CD14-positive monocyte (primary cell): ENCODE measurements at regions not wholly inside any gene's neighbourhood (a gene's known extent, or its start where the extent isn't known, plus 50 kb on each side); places are given as distances from the start of the nearest gene placed in this dataset.

Experiments used
- DNase-seq, 3 donors: peaks; one replicate each; pipeline ENCODE4 v3.0.0-alpha.2; 2011 to 2022
- H2AFZ ChIP-seq: 2 replicates; pipeline ENCODE4 v1.6.0; 2012; ENCODE audit warnings: mild to moderate bottlenecking, low read depth, low read length, inconsistent platforms; ENCODE audit not compliant: insufficient read depth, poor library complexity, severe bottlenecking
- H3K27ac ChIP-seq, 2 donors: 1 replicate in 1 of 2; 2 replicates in 1 of 2; pipeline ENCODE4 v1.5.1; 2012 to 2013; ENCODE audit warnings: low read length in 2 of 2, control low read depth in 1 of 2, inconsistent platforms in 1 of 2, low read depth in 1 of 2, mild to moderate bottlenecking in 1 of 2
- H3K27me3 ChIP-seq, 2 donors: one replicate each; pipeline versions ENCODE4 v1.6.0 to v1.6.1; 2011 to 2013; ENCODE audit warnings: low read length in 2 of 2; ENCODE audit not compliant: control insufficient read depth in 2 of 2, insufficient read depth in 2 of 2
- H3K36me3 ChIP-seq, 2 donors: replicated peaks in 1 of 2; 1 replicate in 1 of 2; 2 replicates in 1 of 2; pipeline versions ENCODE4 v1.5.1 to v1.6.1; 2012 to 2013; ENCODE audit warnings: low read length in 2 of 2, control low read depth in 1 of 2, inconsistent platforms in 1 of 2, mild to moderate bottlenecking in 1 of 2; ENCODE audit not compliant: insufficient read depth in 2 of 2, control insufficient read depth in 1 of 2
- H3K4me1 ChIP-seq, 2 donors: 1 replicate in 1 of 2; 2 replicates in 1 of 2; pipeline versions ENCODE4 v1.5.1 to v1.6.1; 2012 to 2013; ENCODE audit warnings: low read length in 2 of 2, control low read depth in 1 of 2, inconsistent platforms in 1 of 2, mild to moderate bottlenecking in 1 of 2, moderate library complexity in 1 of 2; ENCODE audit not compliant: insufficient read depth in 2 of 2, control insufficient read depth in 1 of 2
- H3K4me2 ChIP-seq: replicated peaks from 2 replicates; pipeline ENCODE3; 2012; ENCODE audit warnings: low read length, moderate library complexity, mild to moderate bottlenecking; ENCODE audit not compliant: poor library complexity, severe bottlenecking; ENCODE audit errors: extremely low read depth
- H3K4me3 ChIP-seq, 3 experiments: fragments of 200-600 bp in 1 of 3; sonication (generic) in 1 of 3; replicated peaks in 1 of 3; 1 replicate in 2 of 3; 2 replicates in 1 of 3; pipeline ENCODE4 v1.5.1; 2011 to 2013; ENCODE audit warnings: low read length in 3 of 3, mild to moderate bottlenecking in 3 of 3, control low read depth in 2 of 3, low read depth in 2 of 3, inconsistent platforms in 1 of 3, moderate library complexity in 1 of 3
- H3K79me2 ChIP-seq: 2 replicates; pipeline ENCODE4 v1.6.0; 2012; ENCODE audit warnings: mild to moderate bottlenecking, control low read depth, inconsistent platforms, low read length, moderate library complexity; ENCODE audit not compliant: insufficient read depth
- H3K9ac ChIP-seq: 2 replicates; pipeline ENCODE4 v1.6.0; 2017; ENCODE audit warnings: low read length, mild to moderate bottlenecking; ENCODE audit not compliant: insufficient read depth, poor library complexity, severe bottlenecking
- H3K9me3 ChIP-seq, 2 donors: replicated peaks in 1 of 2; 1 replicate in 1 of 2; 2 replicates in 1 of 2; pipeline versions ENCODE4 v1.5.1 to v1.6.1; 2012 to 2013; ENCODE audit warnings: low read length in 2 of 2, control low read depth in 1 of 2; ENCODE audit not compliant: control insufficient read depth in 1 of 2, insufficient read depth in 1 of 2
- H4K20me1 ChIP-seq: 2 replicates; pipeline ENCODE4 v1.6.0; 2012; ENCODE audit warnings: mild to moderate bottlenecking, low read length, control low read depth, moderate library complexity; ENCODE audit not compliant: insufficient read depth
- H3K27ac Mint-ChIP-seq, 7 donors: one replicate each; pipeline ENCODE4 v1.8.0; 2020; ENCODE audit warnings: mild to moderate bottlenecking in 7 of 7, mixed read lengths in 7 of 7, moderate library complexity in 6 of 7, inconsistent platforms in 2 of 7
- H3K27me3 Mint-ChIP-seq, 3 donors: one replicate each; pipeline ENCODE4 v1.8.0; 2021 to 2022; ENCODE audit warnings: low read depth in 3 of 3, mild to moderate bottlenecking in 3 of 3, mixed read lengths in 3 of 3, moderate library complexity in 3 of 3, inconsistent platforms in 1 of 3
- H3K36me3 Mint-ChIP-seq, 2 donors: one replicate each; pipeline ENCODE4 v1.8.0; 2020; ENCODE audit warnings: mixed read lengths in 2 of 2, inconsistent platforms in 1 of 2, mild to moderate bottlenecking in 1 of 2
- H3K4me1 Mint-ChIP-seq: one replicate; pipeline ENCODE4 v1.8.0; 2020; ENCODE audit warnings: mild to moderate bottlenecking, mixed read lengths
- H3K4me3 Mint-ChIP-seq, 2 donors: one replicate each; pipeline ENCODE4 v1.8.0; 2020; ENCODE audit warnings: mild to moderate bottlenecking in 2 of 2, mixed read lengths in 2 of 2, moderate library complexity in 1 of 2
- H3K9me3 Mint-ChIP-seq, 7 donors: one replicate each; pipeline ENCODE4 v1.8.0; 2020 to 2022; ENCODE audit warnings: mixed read lengths in 7 of 7, mild to moderate bottlenecking in 6 of 7, moderate library complexity in 6 of 7, inconsistent platforms in 2 of 7
- WGBS: methylation state at CpG from one replicate; pipeline ENCODE4 v1.1.5; 2013; ENCODE audit warnings: missing lambda C conversion rate; ENCODE audit not compliant: insufficient coverage; 5-methylcytosine and 5-hydroxymethylcytosine counted together
- intact Hi-C, 2 donors: fragments of 100-400 bp; cut with micrococcal nuclease; formaldehyde crosslinking; loops; one replicate each; pipeline versions ENCODE4 v1.15.0 to v1.15.1; 2023
- TF ChIP-seq, protein P1 (sequence below): fragments of 200-600 bp; IDR thresholded peaks from one replicate; pipeline ENCODE4 v1.8.0; 2022; ENCODE audit warnings: antibody characterized with exemption, mild to moderate bottlenecking

- H3K36me3 Mint-ChIP-seq: no peaks in the 10 kb centered on the region
- no peak overlapping the region for H3K4me3 ChIP-seq
- no peak overlapping the region for H3K4me2 ChIP-seq
- no CpG with 5 or more reads among the region's 3 CpGs for WGBS
- no peaks in the 10 kb centered on the region for H3K27me3 Mint-ChIP-seq
- H3K4me3 Mint-ChIP-seq: no peak overlapping the region
- H3K79me2 ChIP-seq: no peaks in the 10 kb centered on the region
- TF ChIP-seq, protein P1, sequence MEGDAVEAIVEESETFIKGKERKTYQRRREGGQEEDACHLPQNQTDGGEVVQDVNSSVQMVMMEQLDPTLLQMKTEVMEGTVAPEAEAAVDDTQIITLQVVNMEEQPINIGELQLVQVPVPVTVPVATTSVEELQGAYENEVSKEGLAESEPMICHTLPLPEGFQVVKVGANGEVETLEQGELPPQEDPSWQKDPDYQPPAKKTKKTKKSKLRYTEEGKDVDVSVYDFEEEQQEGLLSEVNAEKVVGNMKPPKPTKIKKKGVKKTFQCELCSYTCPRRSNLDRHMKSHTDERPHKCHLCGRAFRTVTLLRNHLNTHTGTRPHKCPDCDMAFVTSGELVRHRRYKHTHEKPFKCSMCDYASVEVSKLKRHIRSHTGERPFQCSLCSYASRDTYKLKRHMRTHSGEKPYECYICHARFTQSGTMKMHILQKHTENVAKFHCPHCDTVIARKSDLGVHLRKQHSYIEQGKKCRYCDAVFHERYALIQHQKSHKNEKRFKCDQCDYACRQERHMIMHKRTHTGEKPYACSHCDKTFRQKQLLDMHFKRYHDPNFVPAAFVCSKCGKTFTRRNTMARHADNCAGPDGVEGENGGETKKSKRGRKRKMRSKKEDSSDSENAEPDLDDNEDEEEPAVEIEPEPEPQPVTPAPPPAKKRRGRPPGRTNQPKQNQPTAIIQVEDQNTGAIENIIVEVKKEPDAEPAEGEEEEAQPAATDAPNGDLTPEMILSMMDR: no peak
- DNase-seq: no peak
- no peak overlapping the region for H2AFZ ChIP-seq
- no peaks in the 10 kb centered on the region for H3K27me3 ChIP-seq
- intact Hi-C loops: no loop called here
- H3K36me3 ChIP-seq: no peaks in the 10 kb centered on the region
- no peak overlapping the region for H3K9ac ChIP-seq
- no peak overlapping the region for H3K27ac ChIP-seq
- no peak overlapping the region for H3K27ac Mint-ChIP-seq
- peaks cover 0 to 4% (median 0%) of the 10 kb centered on the region in 7 donors for H3K9me3 Mint-ChIP-seq
- H3K4me1 ChIP-seq: no peaks in the 10 kb centered on the region
- H3K9me3 ChIP-seq: peaks cover 0 to 4% of the 10 kb centered on the region in 2 donors
- no peaks in the 10 kb centered on the region for H4K20me1 ChIP-seq
- no peaks in the 10 kb centered on the region for H3K4me1 Mint-ChIP-seq
These were observed 173.2 kb downstream of the BEND2 start for GRCh38 chrX:18047491-18047890.

GRCh38 chrX:18045436-18045835 lies 175.2 kb downstream of the BEND2 start:
- H3K27ac Mint-ChIP-seq: no peak overlapping the region
- Histone ChIP-seq H3K36me3 (no peaks in the 10 kb centered on the region), H3K9me3 (peaks cover 0 to 4% of the 10 kb centered on the region in 2 donors), H3K79me2 (no peaks in the 10 kb centered on the region), H3K4me1 (no peaks in the 10 kb centered on the region), H3K4me3 (no peak overlapping the region), H3K27me3 (no peaks in the 10 kb centered on the region), H3K27ac (no peak overlapping the region), H3K9ac (no peak overlapping the region), H4K20me1 (no peaks in the 10 kb centered on the region), H2AFZ (no peak overlapping the region), H3K4me2 (no peak overlapping the region)
- H3K36me3 Mint-ChIP-seq: no peaks in the 10 kb centered on the region
- DNase-seq: no peak
- peaks cover 0 to 1% (median 0%) of the 10 kb centered on the region in 7 donors for H3K9me3 Mint-ChIP-seq
- intact Hi-C loops: no loop called here
- TF ChIP-seq, protein P1: no peak
- H3K27me3 Mint-ChIP-seq: no peaks in the 10 kb centered on the region
- no peak overlapping the region for H3K4me3 Mint-ChIP-seq
- no peaks in the 10 kb centered on the region for H3K4me1 Mint-ChIP-seq
- WGBS: no CpG with 5 or more reads among the region's 2 CpGs
